ENCODE measurements at regions not wholly inside any gene's neighbourhood (a gene's known extent, or its start where the extent isn't known, plus 50 kb on each side); places are given as distances from the start of the nearest gene placed in this dataset.

- Histone ChIP-seq H3K9ac (ENCODE audit: low read length) (no peak overlapping the region), H3K4me1 (ENCODE audit: low read length) (no peaks in the 10 kb centered on the region), H3K27ac (ENCODE audit: low read length) (no peak overlapping the region), H3K4me2 (ENCODE audit: low read depth, low read length) (no peak overlapping the region), H3K9me3 (replicated peaks; ENCODE audit: insufficient read depth, low read length) (no peaks in the 10 kb centered on the region), H4K20me1 (ENCODE audit: insufficient read depth, low read length) (no peaks in the 10 kb centered on the region), H3K4me3 (ENCODE audit: low read length) (no peak overlapping the region), H2AFZ (ENCODE audit: low read length) (no peak overlapping the region), H3K9me2 (replicated peaks; ENCODE audit: insufficient read depth, low read length) (no peaks in the 10 kb centered on the region), H3F3A (ENCODE audit: insufficient read depth, low read length) (no peaks in the 10 kb centered on the region), H3K79me2 (ENCODE audit: low read length) (no peaks in the 10 kb centered on the region), H3K27me3 (replicated peaks; ENCODE audit: insufficient read depth, low read length) (no peaks in the 10 kb centered on the region), H3K36me3 (replicated peaks; ENCODE audit: insufficient read depth, low read length) (no peaks in the 10 kb centered on the region)
- DNase-seq: no peak
- no peak for TF ChIP-seq EZH2phosphoT487 (IDR thresholded peaks at IDR 0.05; ENCODE audit: low read length)
- no peak for TF ChIP-seq EZH2 (optimal IDR thresholded peaks at IDR 0.05; ENCODE audit: low read depth, low read length)
- TF ChIP-seq, protein P1, sequence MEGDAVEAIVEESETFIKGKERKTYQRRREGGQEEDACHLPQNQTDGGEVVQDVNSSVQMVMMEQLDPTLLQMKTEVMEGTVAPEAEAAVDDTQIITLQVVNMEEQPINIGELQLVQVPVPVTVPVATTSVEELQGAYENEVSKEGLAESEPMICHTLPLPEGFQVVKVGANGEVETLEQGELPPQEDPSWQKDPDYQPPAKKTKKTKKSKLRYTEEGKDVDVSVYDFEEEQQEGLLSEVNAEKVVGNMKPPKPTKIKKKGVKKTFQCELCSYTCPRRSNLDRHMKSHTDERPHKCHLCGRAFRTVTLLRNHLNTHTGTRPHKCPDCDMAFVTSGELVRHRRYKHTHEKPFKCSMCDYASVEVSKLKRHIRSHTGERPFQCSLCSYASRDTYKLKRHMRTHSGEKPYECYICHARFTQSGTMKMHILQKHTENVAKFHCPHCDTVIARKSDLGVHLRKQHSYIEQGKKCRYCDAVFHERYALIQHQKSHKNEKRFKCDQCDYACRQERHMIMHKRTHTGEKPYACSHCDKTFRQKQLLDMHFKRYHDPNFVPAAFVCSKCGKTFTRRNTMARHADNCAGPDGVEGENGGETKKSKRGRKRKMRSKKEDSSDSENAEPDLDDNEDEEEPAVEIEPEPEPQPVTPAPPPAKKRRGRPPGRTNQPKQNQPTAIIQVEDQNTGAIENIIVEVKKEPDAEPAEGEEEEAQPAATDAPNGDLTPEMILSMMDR (IDR thresholded peaks at IDR 0.05; ENCODE audit: low read length): no peak
These were observed 246.1 kb downstream of the DNAJB9 start for GRCh38 chr7:108815815-108816214.

DNA sequence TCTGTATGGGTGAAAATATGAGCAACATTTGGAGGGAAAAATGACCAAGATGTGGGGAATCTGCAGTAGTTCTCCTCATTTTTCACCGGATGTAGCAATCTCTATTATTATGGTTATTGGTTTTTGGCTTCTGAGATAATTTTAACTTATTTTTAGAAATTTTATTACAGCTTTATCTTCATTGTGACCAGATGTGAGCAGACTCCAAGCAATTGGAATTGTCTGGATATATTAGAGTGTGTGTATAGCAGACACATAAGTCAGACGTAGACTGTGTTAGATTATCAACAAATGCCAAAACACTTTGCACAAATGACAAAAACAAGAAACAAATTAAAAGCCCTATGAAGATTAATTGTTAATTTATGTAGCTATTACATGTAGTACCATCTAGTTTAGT is 249.1 kb downstream of the DNAJB9 start:
- no peak overlapping the region for H3K27ac ChIP-seq (ENCODE audit: low read length)
- H3K36me3 ChIP-seq (replicated peaks; ENCODE audit: insufficient read depth, low read length): no peaks in the 10 kb centered on the region
- no peak overlapping the region for H2AFZ ChIP-seq (ENCODE audit: low read length)
- H3K79me2 ChIP-seq (ENCODE audit: low read length): no peaks in the 10 kb centered on the region
- no peak overlapping the region for H3K9ac ChIP-seq (ENCODE audit: low read length)
- H4K20me1 ChIP-seq (ENCODE audit: insufficient read depth, low read length): no peaks in the 10 kb centered on the region
- TF ChIP-seq, protein P1 (IDR thresholded peaks at IDR 0.05; ENCODE audit: low read length): no peak
- TF ChIP-seq EZH2phosphoT487 (IDR thresholded peaks at IDR 0.05; ENCODE audit: low read length) (no peak), EZH2 (optimal IDR thresholded peaks at IDR 0.05; ENCODE audit: low read depth, low read length) (no peak)
- no peaks in the 10 kb centered on the region for H3K27me3 ChIP-seq (replicated peaks; ENCODE audit: insufficient read depth, low read length)
- H3K9me3 ChIP-seq (replicated peaks; ENCODE audit: insufficient read depth, low read length): no peaks in the 10 kb centered on the region
- H3F3A ChIP-seq (ENCODE audit: insufficient read depth, low read length): no peaks in the 10 kb centered on the region
- H3K4me2 ChIP-seq (ENCODE audit: low read depth, low read length): no peak overlapping the region
- no peak overlapping the region for H3K4me3 ChIP-seq (ENCODE audit: low read length)
- no peaks in the 10 kb centered on the region for H3K9me2 ChIP-seq (replicated peaks; ENCODE audit: insufficient read depth, low read length)
- no peak for DNase-seq
- no peaks in the 10 kb centered on the region for H3K4me1 ChIP-seq (ENCODE audit: low read length)

DNA sequence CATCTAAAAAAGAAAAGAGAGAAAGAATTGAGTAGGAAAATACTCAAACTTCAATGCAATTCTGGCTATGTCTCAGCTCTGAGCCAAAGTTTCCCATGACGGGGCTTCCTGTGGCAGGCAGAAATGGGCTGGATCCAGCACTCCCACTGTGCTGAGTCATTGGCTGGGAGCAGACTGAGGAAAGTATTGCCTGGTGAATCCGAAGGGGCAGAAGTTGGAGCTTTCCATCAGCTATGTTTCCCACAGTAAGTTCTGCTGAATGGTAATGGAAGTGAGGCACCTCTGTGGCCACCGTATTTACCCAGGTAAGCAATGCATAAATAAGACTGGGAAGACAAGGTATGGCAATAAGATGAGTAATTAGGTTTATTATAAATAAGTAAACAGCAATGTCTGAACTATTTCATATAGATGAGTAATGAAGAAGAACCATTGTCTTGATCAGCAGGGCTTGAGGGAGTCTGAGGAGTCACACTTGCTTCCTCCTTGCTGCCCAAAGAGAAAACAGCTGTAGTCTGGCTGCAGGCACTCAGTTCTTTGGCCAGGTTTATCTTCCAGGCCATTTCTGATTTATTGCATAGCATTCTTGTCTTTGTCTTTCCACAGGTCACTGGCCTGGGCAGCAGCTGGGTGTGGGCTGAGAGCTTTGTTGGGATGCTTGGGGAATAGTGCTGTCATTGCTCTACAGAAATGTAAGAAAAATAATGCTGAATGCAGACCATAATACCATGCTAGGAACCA is 255.3 kb downstream of the DNAJB9 start:
- no peaks in the 10 kb centered on the region for H3K36me3 ChIP-seq (replicated peaks; ENCODE audit: insufficient read depth, low read length)
- no peak overlapping the region for H3K9ac ChIP-seq (ENCODE audit: low read length)
- no peak overlapping the region for H3K4me2 ChIP-seq (ENCODE audit: low read depth, low read length)
- H3K79me2 ChIP-seq (ENCODE audit: low read length): no peaks in the 10 kb centered on the region
- no peaks in the 10 kb centered on the region for H3K9me2 ChIP-seq (replicated peaks; ENCODE audit: insufficient read depth, low read length)
- DNase-seq: no peak
- H3F3A ChIP-seq (ENCODE audit: insufficient read depth, low read length): no peaks in the 10 kb centered on the region
- H2AFZ ChIP-seq (ENCODE audit: low read length): no peak overlapping the region
- no peaks in the 10 kb centered on the region for H4K20me1 ChIP-seq (ENCODE audit: insufficient read depth, low read length)
- H3K27me3 ChIP-seq (replicated peaks; ENCODE audit: insufficient read depth, low read length): no peaks in the 10 kb centered on the region
- no peaks in the 10 kb centered on the region for H3K4me1 ChIP-seq (ENCODE audit: low read length)
- TF ChIP-seq, protein P1 (IDR thresholded peaks at IDR 0.05; ENCODE audit: low read length): no peak
- no peak for TF ChIP-seq EZH2phosphoT487 (IDR thresholded peaks at IDR 0.05; ENCODE audit: low read length)
- no peak for TF ChIP-seq EZH2 (optimal IDR thresholded peaks at IDR 0.05; ENCODE audit: low read depth, low read length)
- no peak overlapping the region for H3K4me3 ChIP-seq (ENCODE audit: low read length)
- no peaks in the 10 kb centered on the region for H3K9me3 ChIP-seq (replicated peaks; ENCODE audit: insufficient read depth, low read length)
- no peak overlapping the region for H3K27ac ChIP-seq (ENCODE audit: low read length)

Data from MM.1S (cell line).